ENCODE measurements at regions not wholly inside any gene's neighbourhood (a gene's known extent, or its start where the extent isn't known, plus 50 kb on each side); places are given as distances from the start of the nearest gene placed in this dataset.

DNA sequence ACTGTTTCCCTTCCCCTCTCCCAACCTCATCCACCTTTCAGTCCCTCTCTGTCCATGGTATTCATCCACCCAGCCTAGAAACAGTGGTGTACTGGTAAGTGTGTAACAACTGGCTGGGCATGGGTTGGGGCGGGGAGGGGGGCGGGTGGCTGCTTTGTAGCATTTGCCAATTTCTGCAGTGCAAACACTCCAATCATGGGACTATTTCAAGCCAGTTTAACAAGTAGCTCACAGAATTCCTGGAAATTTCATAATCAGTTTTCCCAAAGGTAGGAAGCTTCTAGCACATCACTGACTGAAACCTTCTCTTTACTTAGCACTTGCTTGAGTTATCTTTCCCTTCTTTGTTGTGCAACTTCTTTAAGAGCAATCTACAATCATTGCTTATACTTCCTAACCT, 100.8 kb upstream of the WASF3 start:
- TF ChIP-seq POLR2A (IDR thresholded peaks at IDR 0.05; ENCODE audit: low read depth, low read length) (no peak), MAFK (IDR thresholded peaks at IDR 0.05; ENCODE audit: low read depth, low read length) (no peak), MXI1 (IDR thresholded peaks at IDR 0.05; ENCODE audit: borderline replicate concordance, low read depth, low read length) (no peak), RCOR1 (IDR thresholded peaks at IDR 0.05; ENCODE audit: insufficient replicate concordance, low read length) (no peak), MAZ (IDR thresholded peaks at IDR 0.05; ENCODE audit: borderline replicate concordance, low read depth, low read length) (no peak), RAD21 (IDR thresholded peaks at IDR 0.05; ENCODE audit: low read length) (no peak), RFX5 (IDR thresholded peaks at IDR 0.05; ENCODE audit: low read depth, low read length) (no peak)
- TF ChIP-seq, protein P1, sequence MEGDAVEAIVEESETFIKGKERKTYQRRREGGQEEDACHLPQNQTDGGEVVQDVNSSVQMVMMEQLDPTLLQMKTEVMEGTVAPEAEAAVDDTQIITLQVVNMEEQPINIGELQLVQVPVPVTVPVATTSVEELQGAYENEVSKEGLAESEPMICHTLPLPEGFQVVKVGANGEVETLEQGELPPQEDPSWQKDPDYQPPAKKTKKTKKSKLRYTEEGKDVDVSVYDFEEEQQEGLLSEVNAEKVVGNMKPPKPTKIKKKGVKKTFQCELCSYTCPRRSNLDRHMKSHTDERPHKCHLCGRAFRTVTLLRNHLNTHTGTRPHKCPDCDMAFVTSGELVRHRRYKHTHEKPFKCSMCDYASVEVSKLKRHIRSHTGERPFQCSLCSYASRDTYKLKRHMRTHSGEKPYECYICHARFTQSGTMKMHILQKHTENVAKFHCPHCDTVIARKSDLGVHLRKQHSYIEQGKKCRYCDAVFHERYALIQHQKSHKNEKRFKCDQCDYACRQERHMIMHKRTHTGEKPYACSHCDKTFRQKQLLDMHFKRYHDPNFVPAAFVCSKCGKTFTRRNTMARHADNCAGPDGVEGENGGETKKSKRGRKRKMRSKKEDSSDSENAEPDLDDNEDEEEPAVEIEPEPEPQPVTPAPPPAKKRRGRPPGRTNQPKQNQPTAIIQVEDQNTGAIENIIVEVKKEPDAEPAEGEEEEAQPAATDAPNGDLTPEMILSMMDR (conservative IDR thresholded peaks at IDR 0.05; ENCODE audit: low read depth, low read length), result no peak
- TF ChIP-seq, protein P2, sequence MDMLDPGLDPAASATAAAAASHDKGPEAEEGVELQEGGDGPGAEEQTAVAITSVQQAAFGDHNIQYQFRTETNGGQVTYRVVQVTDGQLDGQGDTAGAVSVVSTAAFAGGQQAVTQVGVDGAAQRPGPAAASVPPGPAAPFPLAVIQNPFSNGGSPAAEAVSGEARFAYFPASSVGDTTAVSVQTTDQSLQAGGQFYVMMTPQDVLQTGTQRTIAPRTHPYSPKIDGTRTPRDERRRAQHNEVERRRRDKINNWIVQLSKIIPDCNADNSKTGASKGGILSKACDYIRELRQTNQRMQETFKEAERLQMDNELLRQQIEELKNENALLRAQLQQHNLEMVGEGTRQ (IDR thresholded peaks at IDR 0.05; ENCODE audit: low read depth, low read length), result no peak

Data from IMR-90 (cell line).